Effector memory CD8-positive, alpha-beta T cell (primary cell): ENCODE measurements at regions not wholly inside any gene's neighbourhood (a gene's known extent, or its start where the extent isn't known, plus 50 kb on each side); places are given as distances from the start of the nearest gene placed in this dataset.

Source experiments
- ATAC-seq: fragments of 150-1000 bp; cut with Tn5 transposase; replicated peaks from 2 replicates; pipeline ENCODE4 v1.10.0; 2021; ENCODE audit warnings: mild to moderate bottlenecking, moderate library complexity
- DNase-seq, 3 experiments: peaks; one replicate each; pipeline ENCODE4 v3.0.0; 2021
- H3K27ac Mint-ChIP-seq, 2 donors: one replicate each; pipeline ENCODE4 v1.8.0; 2022; ENCODE audit warnings: mild to moderate bottlenecking in 2 of 2, mixed read lengths in 2 of 2, moderate library complexity in 2 of 2
- H3K27me3 Mint-ChIP-seq, 2 donors: one replicate each; pipeline ENCODE4 v1.8.0; 2022; ENCODE audit warnings: mixed read lengths in 2 of 2
- H3K36me3 Mint-ChIP-seq: one replicate; pipeline ENCODE4 v1.8.0; 2022; ENCODE audit warnings: mild to moderate bottlenecking, moderate library complexity, mixed read lengths; ENCODE audit not compliant: insufficient read depth
- H3K4me1 Mint-ChIP-seq, 2 donors: one replicate each; pipeline ENCODE4 v1.8.0; 2022; ENCODE audit warnings: low read depth in 2 of 2, mixed read lengths in 2 of 2
- H3K4me3 Mint-ChIP-seq, 2 donors: one replicate each; pipeline ENCODE4 v1.8.0; 2022; ENCODE audit warnings: mild to moderate bottlenecking in 2 of 2, mixed read lengths in 2 of 2, moderate library complexity in 2 of 2
- H3K9me3 Mint-ChIP-seq, 2 donors: one replicate each; pipeline ENCODE4 v1.8.0; 2022; ENCODE audit warnings: mixed read lengths in 2 of 2

DNA sequence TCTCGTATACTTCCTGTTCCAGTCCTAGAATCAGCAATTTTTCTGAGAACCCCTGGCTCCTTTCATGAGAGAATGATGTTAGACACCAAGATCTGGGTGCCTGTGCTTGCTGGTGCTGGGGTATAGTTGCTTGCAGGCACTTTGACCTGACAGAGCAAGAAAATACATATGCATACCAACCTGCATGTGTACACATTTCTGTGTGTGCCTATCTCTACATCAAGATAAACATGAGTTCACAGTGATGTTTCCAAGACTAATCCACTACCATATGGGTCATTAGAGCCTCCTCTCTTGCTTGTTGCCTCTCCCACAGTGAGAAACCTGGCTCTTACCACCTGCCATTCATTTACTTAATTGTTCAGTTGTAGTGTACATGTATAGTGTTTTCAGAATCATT, 229.1 kb upstream of the IGFBP3 start:
- no peak for ATAC-seq
- no peaks in the 10 kb centered on the region for H3K27me3 Mint-ChIP-seq
- DNase-seq: no peak
- H3K9me3 Mint-ChIP-seq: peaks cover 6 to 12% of the 10 kb centered on the region in 2 donors
- H3K36me3 Mint-ChIP-seq: no peaks in the 10 kb centered on the region
- no peaks in the 10 kb centered on the region for H3K4me1 Mint-ChIP-seq
- H3K4me3 Mint-ChIP-seq: no peak overlapping the region
- no peak overlapping the region for H3K27ac Mint-ChIP-seq

DNA sequence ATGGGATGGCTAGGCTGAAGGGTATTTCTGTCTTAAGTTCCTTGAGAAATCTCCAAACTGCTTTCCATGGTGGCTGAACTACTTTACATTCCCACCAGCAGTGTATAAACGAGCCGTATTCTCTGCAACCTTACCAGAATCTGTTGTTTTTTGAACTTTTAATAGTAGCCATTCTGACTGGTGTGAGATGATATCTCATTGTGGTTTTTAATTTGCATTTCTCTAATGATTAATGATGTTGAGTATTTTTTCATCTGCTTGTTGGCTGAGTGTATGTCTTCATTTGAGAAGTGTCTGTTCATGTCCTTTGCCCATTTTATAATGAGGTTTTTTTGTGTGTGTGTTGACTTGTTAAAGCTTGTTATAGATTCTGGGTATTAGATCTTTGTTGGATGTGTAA, 226.8 kb upstream of the IGFBP3 start:
- H3K36me3 Mint-ChIP-seq: no peaks in the 10 kb centered on the region
- no peaks in the 10 kb centered on the region for H3K4me1 Mint-ChIP-seq
- H3K27ac Mint-ChIP-seq: no peak overlapping the region
- no peak for ATAC-seq
- H3K4me3 Mint-ChIP-seq: no peak overlapping the region
- H3K9me3 Mint-ChIP-seq: peaks cover 6 to 12% of the 10 kb centered on the region in 2 donors
- H3K27me3 Mint-ChIP-seq: no peaks in the 10 kb centered on the region
- no peak for DNase-seq

DNA sequence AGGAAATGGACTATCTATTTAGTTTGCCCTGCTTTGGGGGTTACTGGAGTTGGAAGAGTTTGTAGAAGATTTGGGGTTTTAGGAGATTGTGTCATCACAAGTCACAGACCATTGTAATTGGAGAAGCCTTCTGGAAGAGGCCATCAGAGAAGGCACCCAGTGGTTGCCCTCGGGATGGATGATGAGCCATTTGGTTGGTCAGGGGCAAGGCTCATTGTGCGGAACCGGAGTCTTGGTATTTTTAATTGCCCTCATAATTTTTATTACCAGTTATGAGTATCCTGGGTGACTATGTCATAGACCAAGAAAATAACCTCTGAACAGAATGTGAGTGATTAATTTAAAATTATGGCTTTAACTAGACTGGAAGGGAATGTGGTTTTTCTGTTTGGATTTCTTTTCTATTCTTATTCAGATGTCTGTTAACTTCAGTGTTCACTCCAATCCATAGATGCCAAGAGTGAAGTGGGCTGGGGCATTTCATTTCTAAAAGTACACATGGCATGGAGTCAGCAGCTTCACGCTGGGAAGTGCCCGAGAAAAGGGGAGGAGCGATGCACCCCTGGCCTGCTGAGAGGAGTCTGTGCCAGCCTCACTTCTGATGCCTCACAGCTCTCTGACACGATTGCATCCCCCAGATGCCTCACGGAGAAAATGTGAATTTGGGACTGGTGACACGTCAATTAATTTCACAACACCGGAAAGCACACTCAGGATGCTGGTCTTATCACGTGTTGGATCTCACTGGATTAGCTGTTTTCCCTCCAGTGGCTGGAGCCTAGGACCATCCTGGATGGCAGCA, 225.6 kb upstream of the IGFBP3 start:
- Mint-ChIP-seq H3K4me3 (no peak overlapping the region), H3K36me3 (no peaks in the 10 kb centered on the region), H3K27me3 (no peaks in the 10 kb centered on the region), H3K27ac (no peak overlapping the region), H3K9me3 (peaks cover 6 to 12% of the 10 kb centered on the region in 2 donors), H3K4me1 (no peaks in the 10 kb centered on the region)
- DNase-seq (no peak), ATAC-seq (no peak)

DNA sequence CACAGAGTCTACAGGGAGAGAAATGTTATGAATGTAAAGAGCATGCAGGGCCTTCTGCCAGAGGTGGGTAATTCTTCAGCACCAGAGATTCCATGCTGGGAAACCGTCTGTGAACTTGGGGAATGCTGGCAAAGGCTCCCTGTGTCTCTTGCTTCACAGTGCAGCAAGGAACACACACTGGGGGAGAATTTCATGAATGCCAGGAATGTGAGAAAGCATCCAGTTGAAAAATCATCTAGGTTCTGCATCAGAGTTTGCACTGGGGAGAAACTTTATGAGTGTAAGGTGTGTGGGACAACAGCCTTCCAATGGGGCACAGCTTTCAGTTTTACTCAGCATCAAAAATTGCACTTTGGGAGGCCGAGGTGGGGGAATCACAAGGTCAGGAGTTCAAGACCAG, 224.3 kb upstream of the IGFBP3 start:
- no peak overlapping the region for H3K27ac Mint-ChIP-seq
- no peak for ATAC-seq
- H3K4me1 Mint-ChIP-seq: no peaks in the 10 kb centered on the region
- H3K9me3 Mint-ChIP-seq: peaks cover 6 to 12% of the 10 kb centered on the region in 2 donors
- DNase-seq: no peak
- H3K4me3 Mint-ChIP-seq: no peak overlapping the region
- H3K36me3 Mint-ChIP-seq: no peaks in the 10 kb centered on the region
- H3K27me3 Mint-ChIP-seq: no peaks in the 10 kb centered on the region

DNA sequence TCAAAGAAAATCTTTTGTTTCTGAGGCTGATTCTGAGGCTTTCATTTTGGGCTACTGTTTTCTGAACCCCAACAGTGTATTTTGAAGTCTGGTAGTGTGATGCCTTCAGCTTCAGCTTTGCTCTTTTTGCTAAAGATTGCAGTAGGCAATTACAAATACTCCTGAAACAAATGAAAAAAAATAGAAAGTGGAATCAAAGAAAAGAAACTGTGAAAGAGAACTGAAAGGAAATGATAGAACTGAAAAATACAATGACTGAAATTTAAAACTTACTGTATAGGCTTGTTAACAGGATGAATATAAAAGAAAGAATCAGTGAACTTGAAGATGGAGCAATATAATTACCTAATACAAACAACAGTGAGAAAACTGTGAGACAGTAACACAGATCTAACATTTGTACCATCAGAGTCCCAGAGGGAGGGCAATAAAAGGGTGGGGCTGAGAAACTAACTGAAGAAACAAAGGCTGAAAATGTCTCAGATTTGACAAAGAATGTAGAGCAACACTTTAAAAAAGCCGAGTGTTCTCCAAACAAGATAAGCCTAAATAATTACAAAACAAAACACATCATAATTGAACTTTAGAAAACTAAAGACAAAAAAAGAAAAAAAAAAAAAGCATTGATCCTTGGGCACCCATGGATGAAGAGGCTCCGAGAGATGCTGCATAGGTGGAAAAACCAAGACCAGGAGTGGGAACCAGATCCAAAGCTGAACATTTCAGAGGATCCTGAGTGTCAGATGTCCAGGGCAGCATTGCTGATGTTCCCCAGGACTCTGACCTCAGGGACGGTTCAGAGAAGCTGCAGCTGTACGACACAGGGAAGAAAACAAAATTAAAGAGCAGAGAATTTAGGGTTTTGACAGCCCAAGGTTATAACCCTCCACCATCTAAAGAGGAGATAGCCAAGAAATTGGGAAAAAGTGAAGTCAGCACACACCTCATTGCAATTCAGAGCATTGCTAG, 223.2 kb upstream of the IGFBP3 start:
- Mint-ChIP-seq H3K27me3 (no peaks in the 10 kb centered on the region), H3K27ac (no peak overlapping the region), H3K4me1 (no peaks in the 10 kb centered on the region), H3K4me3 (no peak overlapping the region), H3K9me3 (peaks cover 3 to 12% of the 10 kb centered on the region in 2 donors), H3K36me3 (no peaks in the 10 kb centered on the region)
- DNase-seq (no peak), ATAC-seq (no peak)

DNA sequence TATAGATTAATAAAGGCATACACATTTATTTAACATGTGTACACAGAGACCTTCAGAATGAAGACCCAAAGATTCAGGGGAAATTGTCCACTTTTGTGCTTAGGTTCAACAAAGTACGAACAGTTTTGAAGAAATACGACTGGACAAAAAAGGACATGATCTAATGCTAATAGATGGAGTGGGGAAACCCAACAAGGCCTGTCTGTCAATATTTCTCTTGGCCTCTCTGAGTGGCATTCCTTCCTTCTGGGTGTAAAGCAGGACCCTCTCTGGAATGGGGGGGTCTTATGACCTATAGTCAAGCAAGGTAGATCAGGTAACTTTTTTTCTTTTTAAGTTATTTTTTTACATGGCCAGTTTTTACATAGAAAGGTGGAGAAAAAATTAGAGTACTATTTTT, 222.3 kb upstream of the IGFBP3 start:
- Mint-ChIP-seq H3K4me3 (no peak overlapping the region), H3K9me3 (peaks cover 3 to 12% of the 10 kb centered on the region in 2 donors), H3K27me3 (no peaks in the 10 kb centered on the region), H3K4me1 (no peaks in the 10 kb centered on the region), H3K27ac (no peak overlapping the region), H3K36me3 (no peaks in the 10 kb centered on the region)
- DNase-seq: no peak
- no peak for ATAC-seq

DNA sequence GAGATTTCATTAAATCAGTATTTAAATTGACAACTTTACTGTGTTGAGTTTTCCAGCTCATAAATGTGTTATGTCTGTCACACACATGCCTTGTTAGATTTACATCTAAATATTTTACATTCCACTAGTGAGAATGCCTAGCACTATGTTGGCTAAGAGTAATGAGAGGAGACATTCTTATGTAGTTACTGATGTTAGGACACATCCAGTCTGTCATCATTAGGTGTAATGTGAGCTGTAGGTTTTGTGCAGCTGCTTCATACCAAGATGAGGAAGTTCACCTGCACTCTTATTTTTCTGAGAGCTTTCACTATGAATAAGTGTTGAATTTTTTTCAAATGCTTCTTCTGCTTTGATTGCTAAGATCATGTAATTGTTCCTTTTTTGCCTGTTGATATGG, 218.0 kb upstream of the IGFBP3 start:
- Mint-ChIP-seq H3K36me3 (no peaks in the 10 kb centered on the region), H3K27me3 (no peaks in the 10 kb centered on the region), H3K4me3 (no peak overlapping the region), H3K9me3 (no peaks in the 10 kb centered on the region), H3K4me1 (no peaks in the 10 kb centered on the region), H3K27ac (no peak overlapping the region)
- no peak for DNase-seq
- no peak for ATAC-seq

DNA sequence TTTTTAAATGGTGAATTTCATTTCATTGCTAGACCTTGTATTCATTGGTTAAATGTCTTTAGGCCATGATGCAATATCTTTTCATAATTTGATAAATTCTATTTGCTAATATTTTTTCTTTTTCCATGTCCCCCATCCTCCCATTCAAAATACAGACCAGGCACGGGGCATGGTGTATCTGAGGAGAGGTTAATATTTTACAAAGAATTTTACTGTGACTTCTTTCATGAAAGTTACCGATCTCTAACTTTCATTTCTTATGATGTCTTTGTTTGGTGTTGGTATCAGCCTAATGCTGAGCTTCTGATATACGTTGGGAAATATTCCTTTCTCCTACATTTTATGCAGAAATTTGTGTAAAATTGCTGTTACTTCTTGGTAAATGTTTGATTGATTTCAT, 216.7 kb upstream of the IGFBP3 start:
- no peaks in the 10 kb centered on the region for H3K27me3 Mint-ChIP-seq
- H3K27ac Mint-ChIP-seq: no peak overlapping the region
- no peaks in the 10 kb centered on the region for H3K9me3 Mint-ChIP-seq
- DNase-seq: no peak
- ATAC-seq: no peak
- H3K4me1 Mint-ChIP-seq: no peaks in the 10 kb centered on the region
- no peak overlapping the region for H3K4me3 Mint-ChIP-seq
- no peaks in the 10 kb centered on the region for H3K36me3 Mint-ChIP-seq

DNA sequence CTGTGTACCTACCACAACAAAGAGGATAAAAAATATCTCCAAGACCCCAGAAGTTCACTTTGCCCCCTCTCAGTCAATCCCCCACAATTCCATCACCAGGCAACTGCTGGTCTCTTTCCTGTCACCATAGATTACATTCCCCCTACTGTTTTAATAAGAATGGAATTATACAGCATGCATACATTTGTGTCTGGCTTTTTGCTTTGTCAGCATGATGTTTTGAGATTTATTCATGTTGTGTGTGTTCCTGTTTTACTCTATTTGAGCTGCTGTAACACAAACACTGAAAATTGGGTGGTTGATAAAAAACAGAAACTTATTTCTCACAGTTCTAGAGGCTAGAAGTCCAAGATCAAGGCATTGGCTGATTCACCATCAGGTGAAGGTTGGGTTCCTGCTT, 214.5 kb upstream of the IGFBP3 start:
- DNase-seq: no peak
- Mint-ChIP-seq H3K4me3 (no peak overlapping the region), H3K27me3 (no peaks in the 10 kb centered on the region), H3K4me1 (no peaks in the 10 kb centered on the region), H3K9me3 (no peaks in the 10 kb centered on the region), H3K36me3 (no peaks in the 10 kb centered on the region), H3K27ac (no peak overlapping the region)
- no peak for ATAC-seq

DNA sequence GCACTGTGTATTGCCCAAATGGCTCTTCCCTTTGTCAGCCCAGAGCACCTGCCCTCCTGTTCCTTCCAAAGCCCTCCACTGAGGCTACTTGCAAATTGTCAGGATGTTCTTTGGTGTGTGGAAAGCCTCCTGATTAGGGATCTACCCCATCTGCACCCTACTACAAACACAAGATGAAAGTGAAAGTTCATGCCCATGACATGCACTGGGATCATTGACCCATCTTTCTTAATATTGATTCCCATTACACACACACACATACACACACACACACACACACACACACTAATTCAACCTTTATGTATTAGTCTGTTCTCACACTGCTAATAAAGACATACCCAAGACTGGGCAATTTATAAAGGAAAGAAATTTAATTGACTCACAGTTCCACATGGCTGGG, 213.7 kb upstream of the IGFBP3 start:
- ATAC-seq (no peak), DNase-seq (no peak)
- H3K36me3 Mint-ChIP-seq: no peaks in the 10 kb centered on the region
- no peak overlapping the region for H3K4me3 Mint-ChIP-seq
- H3K27me3 Mint-ChIP-seq: no peaks in the 10 kb centered on the region
- no peaks in the 10 kb centered on the region for H3K9me3 Mint-ChIP-seq
- no peaks in the 10 kb centered on the region for H3K4me1 Mint-ChIP-seq
- no peak overlapping the region for H3K27ac Mint-ChIP-seq

DNA sequence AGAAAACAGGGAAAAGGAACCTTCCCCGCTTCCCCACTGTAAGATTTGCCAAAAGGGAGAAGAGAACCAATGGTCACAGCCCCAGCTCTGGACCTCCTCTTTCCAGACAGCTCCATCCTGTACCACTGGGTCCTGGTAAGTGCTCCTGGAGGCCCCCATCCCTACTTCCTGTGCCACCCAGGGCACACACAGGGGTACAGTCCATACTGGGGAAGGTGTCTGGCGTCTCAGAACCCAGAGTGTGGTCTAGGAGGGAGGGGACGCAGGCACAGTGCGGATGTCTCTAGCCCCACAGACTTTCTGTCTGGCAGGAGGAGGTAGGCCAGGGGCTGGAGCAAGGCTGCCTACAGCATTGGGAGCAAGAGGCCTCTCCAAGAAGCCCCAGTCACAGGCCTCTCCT, 213.3 kb upstream of the IGFBP3 start:
- Mint-ChIP-seq H3K36me3 (no peaks in the 10 kb centered on the region), H3K4me1 (no peaks in the 10 kb centered on the region), H3K27me3 (no peaks in the 10 kb centered on the region), H3K9me3 (no peaks in the 10 kb centered on the region), H3K27ac (no peak overlapping the region), H3K4me3 (no peak overlapping the region)
- DNase-seq (no peak), ATAC-seq (no peak)

DNA sequence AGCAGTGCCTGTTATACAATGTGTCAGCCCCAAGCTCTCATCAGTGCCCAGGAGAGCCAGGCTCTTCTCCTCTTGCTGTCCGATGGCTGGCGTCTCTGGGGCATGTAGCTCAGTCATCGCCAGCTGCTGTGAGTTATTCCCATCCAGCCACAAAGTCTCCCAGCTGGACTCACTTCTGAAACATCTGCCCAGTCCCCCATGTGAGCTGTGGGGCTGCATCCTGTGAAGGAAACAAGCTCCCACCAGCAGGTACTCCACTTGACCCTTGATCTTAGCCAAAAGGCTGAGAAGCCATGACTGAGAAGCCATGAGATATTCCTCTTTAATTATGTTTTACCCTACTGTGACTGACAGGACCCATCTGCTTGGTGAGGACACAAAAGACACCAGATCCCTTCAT, 212.7 kb upstream of the IGFBP3 start:
- Mint-ChIP-seq H3K27me3 (no peaks in the 10 kb centered on the region), H3K36me3 (no peaks in the 10 kb centered on the region), H3K9me3 (no peaks in the 10 kb centered on the region), H3K4me1 (no peaks in the 10 kb centered on the region), H3K4me3 (no peak overlapping the region), H3K27ac (no peak overlapping the region)
- ATAC-seq: no peak
- DNase-seq: no peak

DNA sequence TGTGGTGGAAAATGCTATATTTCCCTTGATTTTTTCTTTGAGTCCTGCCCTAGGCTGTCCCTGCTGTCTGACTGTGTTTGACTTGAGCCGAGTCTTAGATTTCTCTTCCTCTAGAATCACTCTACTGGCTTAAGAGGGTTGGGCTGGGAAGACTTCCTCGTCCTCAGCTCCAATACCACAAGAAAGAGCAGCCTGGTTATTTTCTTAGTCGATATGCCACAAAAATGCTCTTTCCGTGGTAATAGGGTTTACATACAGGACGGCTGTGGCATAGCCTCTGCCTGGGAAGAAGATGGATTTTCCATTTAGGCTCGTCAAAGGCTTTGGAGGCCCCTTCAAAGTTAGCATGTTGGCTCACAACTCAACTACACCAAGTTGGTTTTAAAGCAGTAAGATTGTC, 212.0 kb upstream of the IGFBP3 start:
- DNase-seq: no peak
- Mint-ChIP-seq H3K9me3 (no peaks in the 10 kb centered on the region), H3K4me1 (no peaks in the 10 kb centered on the region), H3K27ac (no peak overlapping the region), H3K36me3 (no peaks in the 10 kb centered on the region), H3K4me3 (no peak overlapping the region), H3K27me3 (no peaks in the 10 kb centered on the region)
- no peak for ATAC-seq
